Colonic mucosa (tissue), 4 donors: ENCODE measurements at regions not wholly inside any gene's neighbourhood (a gene's known extent, or its start where the extent isn't known, plus 50 kb on each side); places are given as distances from the start of the nearest gene placed in this dataset.

Source experiments
- DNase-seq: peaks from one replicate; pipeline ENCODE4 v3.0.0-alpha.2; 2020
- H3K27ac ChIP-seq: fragments of 200-600 bp; one replicate; pipeline ENCODE4 v1.8.0; 2021
- H3K27me3 ChIP-seq: fragments of 200-600 bp; one replicate; pipeline ENCODE4 v1.8.0; 2021
- H3K36me3 ChIP-seq: fragments of 200-600 bp; one replicate; pipeline ENCODE4 v1.8.0; 2021
- H3K4me1 ChIP-seq: fragments of 200-600 bp; one replicate; pipeline ENCODE4 v1.8.0; 2021; ENCODE audit warnings: mild to moderate bottlenecking
- H3K4me3 ChIP-seq: fragments of 200-600 bp; one replicate; pipeline ENCODE4 v1.8.0; 2021
- H3K9ac ChIP-seq, 2 donors: one replicate each; pipeline ENCODE4 v1.7.0; 2013; ENCODE audit warnings: control low read depth in 2 of 2, low read depth in 2 of 2, low read length in 2 of 2
- H3K9me3 ChIP-seq: fragments of 200-600 bp; one replicate; pipeline ENCODE4 v1.8.0; 2021
- CTCF ChIP-seq: fragments of 200-600 bp; IDR thresholded peaks from one replicate; pipeline ENCODE4 v1.8.0; 2022; ENCODE audit warnings: antibody characterized with exemption, mild to moderate bottlenecking
- intact Hi-C: fragments of 100-400 bp; cut with DNase I; formaldehyde crosslinking; loops from one replicate; pipeline ENCODE4 v1.14.1; 2022
- donor health status: healthy.
- donor health status: DM: no; HTN: no; CAD: no.
- donor health status: DM: no; HTN: no; CAD: no.

- Histone ChIP-seq H3K4me3 (no peak overlapping the region), H3K36me3 (no peaks in the 10 kb centered on the region), H3K27me3 (no peaks in the 10 kb centered on the region), H3K27ac (no peak overlapping the region), H3K9me3 (no peaks in the 10 kb centered on the region), H3K9ac (no peak overlapping the region), H3K4me1 (no peaks in the 10 kb centered on the region)
- intact Hi-C loops, result no loop called here
- TF ChIP-seq CTCF, result no peak
- no peak for DNase-seq
Observed at GRCh38 chr21:25081096-25081495, 526.2 kb downstream of the MRPL39 start.

GRCh38 chr21:25080661-25081060 is 526.6 kb downstream of the MRPL39 start:
- Histone ChIP-seq H3K4me1 (no peaks in the 10 kb centered on the region), H3K9ac (no peak overlapping the region), H3K27ac (no peak overlapping the region), H3K36me3 (no peaks in the 10 kb centered on the region), H3K9me3 (no peaks in the 10 kb centered on the region), H3K27me3 (no peaks in the 10 kb centered on the region), H3K4me3 (no peak overlapping the region)
- no peak for TF ChIP-seq CTCF
- DNase-seq, result no peak
- intact Hi-C loops, result no loop called here

DNA sequence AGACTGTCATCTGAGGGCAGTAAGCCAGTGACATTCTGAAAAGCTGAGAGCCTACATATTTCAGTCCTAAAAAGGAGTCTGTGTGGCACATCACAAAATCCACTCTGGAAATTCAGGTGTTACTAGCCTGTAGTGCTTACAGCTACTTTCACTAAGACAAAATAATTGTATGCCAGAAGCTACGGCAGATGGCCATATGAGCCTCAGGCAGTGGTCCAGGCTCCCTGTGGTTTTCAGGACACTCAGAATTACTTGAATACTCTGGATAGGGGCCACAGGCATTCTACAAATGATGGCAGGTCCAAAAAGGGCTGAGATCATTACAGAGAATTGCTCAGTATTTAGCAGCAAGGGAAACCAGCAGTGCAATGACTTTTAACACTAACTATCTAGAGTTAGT is 527.1 kb downstream of the MRPL39 start:
- Histone ChIP-seq H3K9ac (no peak overlapping the region), H3K27ac (no peak overlapping the region), H3K27me3 (no peaks in the 10 kb centered on the region), H3K4me3 (no peak overlapping the region), H3K9me3 (no peaks in the 10 kb centered on the region), H3K36me3 (no peaks in the 10 kb centered on the region), H3K4me1 (no peaks in the 10 kb centered on the region)
- TF ChIP-seq CTCF, result no peak
- intact Hi-C loops, result no loop called here
- no peak for DNase-seq

DNA sequence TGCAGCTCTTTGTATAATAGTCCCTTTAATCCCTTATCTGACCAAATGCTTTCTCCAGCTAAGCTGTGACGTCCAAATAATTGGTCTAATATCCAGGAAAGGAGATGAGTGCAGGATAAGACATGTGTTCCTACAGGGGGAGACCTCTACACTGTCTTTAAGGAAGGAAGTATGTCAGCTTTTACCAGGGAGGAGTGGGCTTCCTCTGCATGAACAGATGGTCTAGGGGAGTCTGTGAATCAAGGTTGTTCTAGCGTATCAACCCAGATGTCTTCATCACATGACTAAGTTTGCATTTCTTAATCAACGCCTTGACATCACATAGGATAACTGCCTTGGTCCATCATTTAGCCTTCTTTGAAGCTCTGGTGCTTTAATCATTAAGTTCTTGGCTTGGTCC is 528.2 kb downstream of the MRPL39 start:
- no peaks in the 10 kb centered on the region for H3K9me3 ChIP-seq
- H3K4me3 ChIP-seq, result no peak overlapping the region
- no peaks in the 10 kb centered on the region for H3K27me3 ChIP-seq
- no peak for DNase-seq
- no peak overlapping the region for H3K9ac ChIP-seq
- H3K36me3 ChIP-seq, result no peaks in the 10 kb centered on the region
- TF ChIP-seq CTCF, result no peak
- H3K4me1 ChIP-seq, result no peaks in the 10 kb centered on the region
- no peak overlapping the region for H3K27ac ChIP-seq
- intact Hi-C loops, result no loop called here

DNA sequence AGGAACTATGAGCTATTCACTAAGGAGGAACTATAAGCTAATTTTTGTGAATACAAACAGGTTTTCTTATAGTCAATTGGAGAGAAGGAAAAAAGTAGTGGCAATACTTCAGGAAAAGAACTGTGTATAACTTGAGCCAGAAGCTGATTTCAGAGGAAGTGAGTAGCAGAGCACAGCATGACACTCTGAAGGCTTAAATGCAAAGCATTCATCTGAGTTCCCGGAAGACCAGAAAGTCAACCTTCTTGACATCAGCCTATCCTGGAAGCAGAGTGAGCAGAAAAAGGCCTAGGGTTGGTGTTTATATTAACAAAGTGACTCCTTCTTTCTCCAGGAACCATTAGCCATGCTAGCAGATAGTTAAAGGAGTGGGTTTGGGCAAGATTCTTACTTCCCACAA is 545.2 kb downstream of the MRPL39 start:
- H3K27ac ChIP-seq, result no peak overlapping the region
- H3K36me3 ChIP-seq, result no peaks in the 10 kb centered on the region
- no peak for TF ChIP-seq CTCF
- intact Hi-C loops, result no loop called here
- H3K9ac ChIP-seq, result no peak overlapping the region
- no peak for DNase-seq
- no peak overlapping the region for H3K4me3 ChIP-seq
- no peaks in the 10 kb centered on the region for H3K27me3 ChIP-seq
- no peaks in the 10 kb centered on the region for H3K4me1 ChIP-seq
- no peaks in the 10 kb centered on the region for H3K9me3 ChIP-seq

- no peak for DNase-seq
- no peak overlapping the region for H3K9ac ChIP-seq
- H3K27ac ChIP-seq, result no peak overlapping the region
- TF ChIP-seq CTCF, result no peak
- no peaks in the 10 kb centered on the region for H3K36me3 ChIP-seq
- no peak overlapping the region for H3K4me3 ChIP-seq
- H3K9me3 ChIP-seq, result no peaks in the 10 kb centered on the region
- intact Hi-C loops, result no loop called here
- H3K27me3 ChIP-seq, result no peaks in the 10 kb centered on the region
- H3K4me1 ChIP-seq, result no peaks in the 10 kb centered on the region
Observed at GRCh38 chr21:25054689-25055088, 552.6 kb downstream of the MRPL39 start.
